Tibial nerve (tissue), 4 donors: ENCODE measurements at regions not wholly inside any gene's neighbourhood (a gene's known extent, or its start where the extent isn't known, plus 50 kb on each side); places are given as distances from the start of the nearest gene placed in this dataset.

Experiments used
- DNase-seq, 2 donors: peaks; one replicate each; pipeline ENCODE4 v3.0.0-alpha.2; 2019; ENCODE audit warnings: low spot score in 2 of 2
- H3K27ac ChIP-seq, 4 donors: fragments of 200-600 bp; sonication (generic) in 3 of 4; one replicate each; pipeline ENCODE4 v1.5.1; 2017 to 2019; ENCODE audit warnings: mild to moderate bottlenecking in 1 of 4
- H3K27me3 ChIP-seq, 2 donors: fragments of 200-600 bp; sonication (generic) in 1 of 2; one replicate each; pipeline versions ENCODE4 v1.5.1 to v1.6.0; 2017 to 2019
- H3K36me3 ChIP-seq, 3 donors: fragments of 200-600 bp; sonication (generic); one replicate each; pipeline ENCODE4 v1.5.1; 2018 to 2019
- H3K4me1 ChIP-seq, 4 donors: fragments of 200-600 bp; sonication (generic) in 3 of 4; one replicate each; pipeline ENCODE4 v1.5.1; 2017 to 2019
- H3K4me3 ChIP-seq, 4 donors: fragments of 200-600 bp; sonication (generic) in 3 of 4; one replicate each; pipeline ENCODE4 v1.5.1; 2017 to 2019; ENCODE audit warnings: mild to moderate bottlenecking in 1 of 4, moderate library complexity in 1 of 4
- H3K9me3 ChIP-seq, 4 donors: fragments of 200-600 bp; sonication (generic) in 3 of 4; one replicate each; pipeline ENCODE4 v1.5.1; 2017 to 2019
- CTCF ChIP-seq, 5 experiments: fragments of 200-600 bp in 3 of 5; fragments of 450-650 bp in 2 of 5; sonication (generic) in 3 of 5; IDR thresholded peaks; one replicate each; pipeline ENCODE4 v1.5.1; 2016 to 2019; ENCODE audit warnings: antibody characterized with exemption in 5 of 5, mild to moderate bottlenecking in 3 of 5, moderate library complexity in 2 of 5
- EP300 ChIP-seq, 2 donors: sonication (generic); formaldehyde crosslinking; IDR thresholded peaks; one replicate each; pipeline ENCODE4 v1.6.1; 2017; ENCODE audit warnings: antibody characterized with exemption in 2 of 2, mild to moderate bottlenecking in 1 of 2
- POLR2A ChIP-seq, 2 donors: fragments of 450-650 bp; IDR thresholded peaks; one replicate each; pipeline ENCODE4 v1.6.1; 2017; ENCODE audit warnings: antibody characterized with exemption in 2 of 2, mild to moderate bottlenecking in 2 of 2, moderate library complexity in 2 of 2
- WGBS, 2 donors: methylation state at CpG; one replicate each; pipeline ENCODE4 v1.1.5; 2018; 5-methylcytosine and 5-hydroxymethylcytosine counted together

GRCh38 chr1:72399807-72400206 lies 117.5 kb upstream of the NEGR1 start:
- Histone ChIP-seq H3K9me3 (no peaks in the 10 kb centered on the region), H3K4me3 (no peak overlapping the region), H3K27me3 (no peaks in the 10 kb centered on the region), H3K27ac (no peak overlapping the region), H3K36me3 (no peaks in the 10 kb centered on the region), H3K4me1 (peaks cover 0 to 10% (median 0%) of the 10 kb centered on the region in 4 donors)
- TF ChIP-seq CTCF (IDR thresholded peaks at IDR 0.05): no peak
- 93 to 100% methylated on average over 2 of the region's 2 CpGs for WGBS, 2 donors
- DNase-seq: no peak

GRCh38 chr1:72397786-72398185 lies 115.4 kb upstream of the NEGR1 start:
- no peak for TF ChIP-seq POLR2A (IDR thresholded peaks at IDR 0.05)
- TF ChIP-seq CTCF (IDR thresholded peaks at IDR 0.05): no peak
- no peak for TF ChIP-seq EP300 (IDR thresholded peaks at IDR 0.05)
- DNase-seq: no peak
- peaks cover 0 to 10% (median 0%) of the 10 kb centered on the region in 4 donors for H3K4me1 ChIP-seq
- H3K9me3 ChIP-seq: no peaks in the 10 kb centered on the region
- H3K27ac ChIP-seq: no peak overlapping the region
- H3K4me3 ChIP-seq: no peak overlapping the region
- no peaks in the 10 kb centered on the region for H3K36me3 ChIP-seq
- no peaks in the 10 kb centered on the region for H3K27me3 ChIP-seq

GRCh38 chr1:72394457-72394856 lies 112.1 kb upstream of the NEGR1 start:
- H3K4me1 ChIP-seq: peaks cover 0 to 10% (median 0%) of the 10 kb centered on the region in 4 donors
- H3K4me3 ChIP-seq: no peak overlapping the region
- H3K36me3 ChIP-seq: no peaks in the 10 kb centered on the region
- H3K9me3 ChIP-seq: peaks cover 0 to 3% (median 0%) of the 10 kb centered on the region in 4 donors
- H3K27ac ChIP-seq: no peak overlapping the region
- 60 to 67% methylated on average over 3 of the region's 3 CpGs for WGBS, 2 donors
- no peaks in the 10 kb centered on the region for H3K27me3 ChIP-seq
- TF ChIP-seq CTCF (IDR thresholded peaks at IDR 0.05) (no peak), POLR2A (IDR thresholded peaks at IDR 0.05) (no peak), EP300 (IDR thresholded peaks at IDR 0.05) (no peak)
- no peak for DNase-seq

- Histone ChIP-seq H3K27me3 (no peaks in the 10 kb centered on the region), H3K4me3 (no peak overlapping the region), H3K36me3 (no peaks in the 10 kb centered on the region), H3K4me1 (no peaks in the 10 kb centered on the region), H3K27ac (no peak overlapping the region), H3K9me3 (no peaks in the 10 kb centered on the region)
- no peak for DNase-seq
- no peak for TF ChIP-seq EP300 (IDR thresholded peaks at IDR 0.05)
- TF ChIP-seq CTCF (IDR thresholded peaks at IDR 0.05): no peak
- 86 to 92% methylated on average over 2 of the region's 2 CpGs for WGBS, 2 donors
Observed at GRCh38 chr1:72379072-72379471, 96.7 kb upstream of the NEGR1 start.

GRCh38 chr1:72375226-72375625 lies 92.9 kb upstream of the NEGR1 start:
- H3K4me1 ChIP-seq: no peaks in the 10 kb centered on the region
- TF ChIP-seq POLR2A (IDR thresholded peaks at IDR 0.05) (no peak), EP300 (IDR thresholded peaks at IDR 0.05) (no peak), CTCF (IDR thresholded peaks at IDR 0.05) (no peak)

More at GRCh38 chr1:72375226-72375625, 92.9 kb upstream of the NEGR1 start:
- Histone ChIP-seq H3K27ac (no peak overlapping the region), H3K4me3 (no peak overlapping the region), H3K9me3 (no peaks in the 10 kb centered on the region), H3K36me3 (no peaks in the 10 kb centered on the region), H3K27me3 (no peaks in the 10 kb centered on the region)
- DNase-seq: no peak
